ENCODE measurements at regions not wholly inside any gene's neighbourhood (a gene's known extent, or its start where the extent isn't known, plus 50 kb on each side); places are given as distances from the start of the nearest gene placed in this dataset.

- Histone ChIP-seq H3K4me1 (no peaks in the 10 kb centered on the region), H3K27me3 (no peaks in the 10 kb centered on the region), H3K9me3 (no peaks in the 10 kb centered on the region), H3K27ac (no peak overlapping the region), H3K4me3 (no peak overlapping the region), H3K36me3 (no peaks in the 10 kb centered on the region)
- DNase-seq (ENCODE audit: low spot score in 2 of 2) = no peak
- intact Hi-C loops (cut with DNase I) = no loop called here
- TF ChIP-seq, protein P1, sequence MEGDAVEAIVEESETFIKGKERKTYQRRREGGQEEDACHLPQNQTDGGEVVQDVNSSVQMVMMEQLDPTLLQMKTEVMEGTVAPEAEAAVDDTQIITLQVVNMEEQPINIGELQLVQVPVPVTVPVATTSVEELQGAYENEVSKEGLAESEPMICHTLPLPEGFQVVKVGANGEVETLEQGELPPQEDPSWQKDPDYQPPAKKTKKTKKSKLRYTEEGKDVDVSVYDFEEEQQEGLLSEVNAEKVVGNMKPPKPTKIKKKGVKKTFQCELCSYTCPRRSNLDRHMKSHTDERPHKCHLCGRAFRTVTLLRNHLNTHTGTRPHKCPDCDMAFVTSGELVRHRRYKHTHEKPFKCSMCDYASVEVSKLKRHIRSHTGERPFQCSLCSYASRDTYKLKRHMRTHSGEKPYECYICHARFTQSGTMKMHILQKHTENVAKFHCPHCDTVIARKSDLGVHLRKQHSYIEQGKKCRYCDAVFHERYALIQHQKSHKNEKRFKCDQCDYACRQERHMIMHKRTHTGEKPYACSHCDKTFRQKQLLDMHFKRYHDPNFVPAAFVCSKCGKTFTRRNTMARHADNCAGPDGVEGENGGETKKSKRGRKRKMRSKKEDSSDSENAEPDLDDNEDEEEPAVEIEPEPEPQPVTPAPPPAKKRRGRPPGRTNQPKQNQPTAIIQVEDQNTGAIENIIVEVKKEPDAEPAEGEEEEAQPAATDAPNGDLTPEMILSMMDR (IDR thresholded peaks at IDR 0.05) = no peak
Measured at GRCh38 chr3:139202226-139202958, 141.4 kb upstream of the MRPS22 start.

GRCh38 chr3:139202959-139203349 lies 140.9 kb upstream of the MRPS22 start:
- no peaks in the 10 kb centered on the region for H3K36me3 ChIP-seq
- H3K4me1 ChIP-seq = no peaks in the 10 kb centered on the region
- intact Hi-C loops (cut with DNase I) = no loop called here
- no peaks in the 10 kb centered on the region for H3K27me3 ChIP-seq
- TF ChIP-seq, protein P1 (IDR thresholded peaks at IDR 0.05) = no peak
- H3K9me3 ChIP-seq = no peaks in the 10 kb centered on the region
- DNase-seq (ENCODE audit: low spot score in 2 of 2) = no peak
- H3K4me3 ChIP-seq = no peak overlapping the region
- no peak overlapping the region for H3K27ac ChIP-seq

DNA sequence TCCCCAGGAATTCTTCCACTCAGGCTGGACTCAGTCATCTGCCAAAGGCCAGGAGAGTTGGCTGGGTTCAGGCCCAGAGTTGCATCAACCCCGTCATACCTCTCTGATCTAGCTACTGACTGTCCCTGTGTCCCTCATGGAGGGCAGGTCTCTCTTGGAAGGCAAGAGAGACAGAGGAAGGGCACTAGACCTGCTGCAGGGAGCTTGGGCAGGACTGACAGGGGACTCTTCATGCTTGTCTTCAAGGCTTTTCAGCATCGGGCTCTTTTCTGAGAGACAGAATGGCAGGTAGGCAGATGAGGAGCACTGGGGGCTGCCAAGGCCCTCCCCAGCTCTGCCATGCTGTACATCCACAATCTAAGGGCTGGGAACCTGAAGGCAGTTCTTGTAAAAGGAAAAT lies 140.1 kb upstream of the MRPS22 start:
- no peak for DNase-seq (ENCODE audit: low spot score in 2 of 2)
- intact Hi-C loops (cut with DNase I) = no loop called here
- H3K9me3 ChIP-seq = no peaks in the 10 kb centered on the region
- H3K27me3 ChIP-seq = no peaks in the 10 kb centered on the region
- H3K4me1 ChIP-seq = no peaks in the 10 kb centered on the region
- no peaks in the 10 kb centered on the region for H3K36me3 ChIP-seq
- TF ChIP-seq, protein P1 (IDR thresholded peaks at IDR 0.05) = no peak
- H3K27ac ChIP-seq = no peak overlapping the region
- no peak overlapping the region for H3K4me3 ChIP-seq

DNA sequence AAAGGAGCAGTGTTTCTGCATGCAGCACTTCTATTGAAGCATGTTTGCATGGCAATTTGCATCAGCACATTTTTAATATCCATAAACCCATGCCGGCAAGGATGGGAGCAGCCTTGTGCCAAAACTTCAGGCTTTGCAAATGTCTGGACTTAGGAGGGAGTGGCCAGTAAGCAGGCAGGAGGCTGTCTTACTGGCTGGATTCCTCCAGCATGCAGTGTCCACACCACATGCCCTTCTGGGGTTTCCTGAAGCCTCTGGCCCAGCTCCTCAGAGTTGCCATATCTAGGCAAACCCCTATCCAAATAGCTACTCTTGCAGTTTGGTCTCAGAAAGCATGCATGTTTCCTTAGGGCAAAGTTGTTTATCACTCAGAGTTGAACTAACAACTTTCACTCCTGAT lies 139.1 kb upstream of the MRPS22 start:
- DNase-seq (ENCODE audit: low spot score in 2 of 2) = no peak
- no peaks in the 10 kb centered on the region for H3K9me3 ChIP-seq
- H3K27me3 ChIP-seq = no peaks in the 10 kb centered on the region
- no peak overlapping the region for H3K27ac ChIP-seq
- TF ChIP-seq, protein P1 (IDR thresholded peaks at IDR 0.05) = no peak
- intact Hi-C loops (cut with DNase I) = no loop called here
- H3K36me3 ChIP-seq = no peaks in the 10 kb centered on the region
- H3K4me3 ChIP-seq = no peak overlapping the region
- H3K4me1 ChIP-seq = no peaks in the 10 kb centered on the region

GRCh38 chr3:139213936-139214335 lies 129.9 kb upstream of the MRPS22 start:
- intact Hi-C loops (cut with DNase I) = no loop called here
- Histone ChIP-seq H3K4me3 (no peak overlapping the region), H3K27me3 (no peaks in the 10 kb centered on the region), H3K9me3 (peaks cover 0 to 6% of the 10 kb centered on the region in 2 donors), H3K4me1 (no peaks in the 10 kb centered on the region), H3K36me3 (no peaks in the 10 kb centered on the region), H3K27ac (no peak overlapping the region)
- TF ChIP-seq, protein P1 (IDR thresholded peaks at IDR 0.05) = no peak
- no peak for DNase-seq (ENCODE audit: low spot score in 2 of 2)

DNA sequence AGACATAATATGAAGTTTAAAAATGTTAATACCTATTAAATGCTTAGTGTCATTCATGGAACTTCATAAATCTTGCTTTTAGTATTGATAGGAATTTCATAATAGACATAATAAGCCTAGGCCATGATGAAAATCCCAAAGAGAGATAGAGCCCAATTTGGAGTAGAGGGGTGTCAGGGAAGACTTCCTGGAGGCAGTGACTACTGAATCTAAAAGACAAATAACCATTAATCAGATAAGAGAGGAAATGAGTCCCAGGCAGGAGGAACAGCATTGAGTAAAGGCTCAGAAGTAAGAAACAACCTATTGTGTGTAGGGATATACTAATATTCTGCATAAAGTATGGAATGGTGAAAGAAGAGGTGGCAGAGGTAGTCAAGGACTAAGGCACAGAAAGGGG lies 126.9 kb upstream of the MRPS22 start:
- TF ChIP-seq, protein P1 (IDR thresholded peaks at IDR 0.05) = no peak
- no peaks in the 10 kb centered on the region for H3K27me3 ChIP-seq
- no peak overlapping the region for H3K27ac ChIP-seq
- no peaks in the 10 kb centered on the region for H3K36me3 ChIP-seq
- DNase-seq (ENCODE audit: low spot score in 2 of 2) = no peak
- intact Hi-C loops (cut with DNase I) = no loop called here
- H3K4me1 ChIP-seq = no peaks in the 10 kb centered on the region
- H3K9me3 ChIP-seq = peaks cover 0 to 2% of the 10 kb centered on the region in 2 donors
- no peak overlapping the region for H3K4me3 ChIP-seq

Measured in ascending aorta (tissue), 2 donors.